HG03095 (cell line): ENCODE measurements at regions not wholly inside any gene's neighbourhood (a gene's known extent, or its start where the extent isn't known, plus 50 kb on each side); places are given as distances from the start of the nearest gene placed in this dataset.

ENCODE experiments used
- ATAC-seq: cut with Tn5 transposase; IDR thresholded peaks from one replicate; pipeline ENCODE4 v1.9.1; 2021; ENCODE audit warnings: moderate library complexity; ENCODE audit not compliant: unreplicated experiment

DNA sequence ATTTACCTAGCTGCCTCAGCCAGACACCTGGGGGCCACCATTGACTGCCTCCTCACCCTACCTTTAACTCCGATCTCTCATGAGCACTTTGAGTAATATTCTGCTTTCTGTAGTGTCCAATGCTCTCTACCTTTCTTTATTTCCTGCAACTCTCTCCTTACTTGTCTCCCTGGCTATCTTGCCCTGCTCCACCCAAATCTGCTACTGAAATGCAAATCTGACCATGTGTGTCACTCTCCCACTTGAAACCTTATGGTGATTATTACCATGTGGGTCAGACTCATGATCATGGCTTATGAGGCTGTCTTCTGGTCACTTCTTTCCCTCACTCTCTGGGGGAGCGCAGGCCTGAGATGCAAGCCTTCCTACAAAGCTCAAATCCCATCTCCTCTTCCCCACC is 83.3 kb downstream of the INSIG2 start:
- no peak for ATAC-seq

DNA sequence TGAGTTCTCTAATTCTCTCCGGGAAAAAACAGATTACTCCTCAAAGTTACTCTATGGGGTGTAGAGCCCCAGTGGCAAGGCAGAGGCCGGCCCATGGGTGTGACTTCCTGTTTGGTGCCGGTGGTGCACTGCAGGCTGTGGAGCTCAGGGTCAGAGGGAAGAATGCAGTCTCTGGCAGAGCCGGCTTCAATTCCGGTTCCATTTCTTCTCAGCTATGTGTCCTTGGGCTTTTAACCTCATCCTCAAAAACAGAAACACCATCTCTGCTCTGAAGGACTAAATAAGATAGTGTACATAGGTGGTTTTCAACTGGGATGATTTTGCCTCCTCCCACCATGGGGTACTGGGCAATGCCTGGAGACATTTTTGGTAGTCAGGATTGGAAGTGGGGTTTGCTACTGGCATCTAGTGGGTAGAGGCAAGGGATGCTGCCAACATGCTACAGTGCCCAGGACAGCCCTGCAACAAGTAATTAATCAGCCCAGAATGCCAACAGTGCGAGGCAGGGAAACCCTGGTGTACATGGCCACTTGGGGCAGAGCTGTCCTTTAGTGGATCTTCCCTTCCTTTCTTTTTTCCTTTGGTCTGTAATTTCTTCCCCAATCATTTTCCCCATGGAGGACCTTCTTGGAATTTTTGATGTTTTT is 81.2 kb downstream of the INSIG2 start:
- no peak for ATAC-seq

DNA sequence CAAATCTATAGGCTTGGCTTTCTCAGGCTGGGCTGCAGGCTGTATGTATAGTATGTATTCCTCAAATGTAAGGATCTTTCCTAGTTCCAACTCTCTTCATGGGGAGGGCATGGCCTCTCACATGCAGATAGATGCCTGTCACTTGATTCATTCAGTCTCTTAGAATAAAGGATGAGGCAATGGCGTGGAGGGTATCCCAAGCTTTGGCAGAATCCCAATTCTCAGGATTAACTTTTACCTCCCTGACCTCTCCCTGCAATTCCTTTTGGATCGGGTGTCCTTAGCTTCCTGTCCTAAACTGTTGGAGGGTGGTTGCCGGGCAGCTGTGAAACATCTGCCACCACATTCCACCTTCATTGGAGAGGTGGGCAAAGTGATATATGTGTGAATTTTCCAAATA is 80.3 kb downstream of the INSIG2 start:
- ATAC-seq = no peak

DNA sequence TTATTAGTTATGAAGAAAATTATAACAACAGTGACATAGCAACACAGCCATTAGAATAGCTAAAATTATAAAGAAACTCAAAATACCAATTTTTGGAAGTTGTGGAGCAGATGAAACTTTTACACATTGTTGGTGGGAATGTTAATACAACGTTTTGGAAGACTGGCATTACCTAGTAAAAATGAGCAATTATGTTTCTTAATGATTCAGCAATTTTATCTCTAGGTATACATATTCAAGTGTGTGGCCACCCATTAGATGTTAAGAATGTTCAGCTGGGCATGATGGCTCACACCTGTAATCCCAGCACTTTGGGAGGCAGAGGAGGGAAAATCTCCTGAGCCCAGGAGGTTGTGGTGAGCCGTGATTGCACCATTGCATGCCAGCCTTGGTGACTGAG is 78.8 kb downstream of the INSIG2 start:
- ATAC-seq = no peak

DNA sequence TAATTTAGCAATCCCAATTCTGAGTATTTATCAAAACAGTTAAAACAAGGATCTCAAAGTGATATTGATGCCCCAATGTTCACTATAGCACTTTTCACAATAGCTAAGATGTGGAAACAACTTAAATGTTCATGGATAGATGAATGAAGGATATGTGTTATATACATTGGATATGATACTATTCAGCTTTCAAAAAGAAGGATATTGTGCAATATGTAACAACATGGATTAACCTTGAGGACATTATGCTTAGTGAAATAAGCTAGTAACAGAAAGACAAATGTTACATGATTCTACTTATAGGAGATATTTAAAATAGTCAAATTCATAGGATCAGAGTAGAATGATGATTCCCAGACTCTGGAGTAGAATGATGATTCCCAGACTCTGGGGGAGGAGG is 78.0 kb downstream of the INSIG2 start:
- no peak for ATAC-seq

DNA sequence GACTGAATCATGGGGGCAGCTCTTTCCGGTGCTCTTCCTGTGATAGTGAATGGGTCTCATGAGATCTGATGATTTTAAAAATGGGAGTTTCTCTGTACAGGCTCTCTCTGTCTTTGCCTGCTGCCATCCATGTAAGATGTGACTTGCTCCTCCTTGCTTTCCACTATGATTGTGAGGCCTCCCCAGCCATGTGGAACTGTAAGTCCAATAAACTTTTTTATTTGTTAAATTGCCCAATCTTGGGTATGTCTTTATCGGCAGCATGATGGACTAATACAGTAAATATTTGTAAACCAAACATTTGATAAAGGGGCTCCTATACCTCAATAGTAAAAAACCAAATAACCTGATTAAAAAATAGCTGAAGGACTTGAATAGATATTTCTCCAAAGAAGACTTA is 77.3 kb downstream of the INSIG2 start:
- ATAC-seq = no peak
